ENCODE measurements at regions not wholly inside any gene's neighbourhood (a gene's known extent, or its start where the extent isn't known, plus 50 kb on each side); places are given as distances from the start of the nearest gene placed in this dataset.

DNA sequence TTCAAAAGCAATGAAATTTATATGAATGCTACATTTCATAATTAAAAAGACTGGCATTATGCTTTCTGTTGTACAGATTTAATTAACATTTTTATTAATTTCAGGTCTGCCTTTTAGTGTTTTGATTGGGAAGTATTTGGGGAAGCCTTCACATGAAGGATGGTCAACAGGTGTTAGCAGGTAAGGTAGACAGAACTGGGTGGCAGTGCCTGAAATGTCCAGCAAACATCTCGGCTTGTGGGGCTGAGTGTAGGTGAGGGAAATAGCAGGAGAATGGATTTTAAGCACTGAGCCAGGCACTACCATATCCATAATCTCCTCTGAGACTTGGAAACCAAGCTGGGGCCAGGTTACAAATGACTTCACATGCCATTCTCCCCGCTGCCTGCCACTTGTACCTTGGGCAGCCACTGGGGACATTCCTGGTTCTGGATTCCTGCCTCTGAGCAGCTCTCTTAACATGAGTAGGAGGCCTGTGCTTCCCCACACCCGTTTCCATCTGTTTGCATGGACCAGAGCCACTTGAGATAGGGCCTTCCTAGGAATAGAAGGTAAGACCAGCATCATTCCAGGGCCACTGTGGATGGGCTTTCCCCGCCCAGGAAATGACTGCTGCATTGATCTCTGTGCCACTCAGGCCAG lies 125.9 kb upstream of the HES1 start:
- DNase-seq (ENCODE audit: low read depth in 2 of 2) = no peak

- DNase-seq (ENCODE audit: low read depth in 2 of 2) = no peak
These were observed 124.1 kb upstream of the HES1 start for GRCh38 chr3:194011807-194012206.

DNA sequence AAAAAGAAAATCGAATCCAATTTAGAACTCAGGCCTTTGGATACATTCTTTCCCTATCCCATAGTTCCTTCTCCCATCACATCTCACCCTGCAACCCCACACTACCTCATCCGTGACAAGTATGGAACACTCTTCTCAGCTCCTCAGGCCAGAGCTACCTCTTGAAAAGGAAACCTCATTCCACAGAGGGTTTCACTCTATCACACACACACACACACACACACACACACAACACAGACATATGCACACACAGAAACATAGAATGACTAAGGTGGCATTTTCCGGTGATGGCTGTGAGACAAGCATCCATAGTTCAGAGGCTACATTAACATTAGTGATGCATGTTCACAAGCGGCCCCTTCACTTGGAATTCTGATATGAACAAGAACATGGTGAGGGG lies 122.0 kb upstream of the HES1 start:
- DNase-seq (ENCODE audit: low read depth in 2 of 2) = no peak

DNA sequence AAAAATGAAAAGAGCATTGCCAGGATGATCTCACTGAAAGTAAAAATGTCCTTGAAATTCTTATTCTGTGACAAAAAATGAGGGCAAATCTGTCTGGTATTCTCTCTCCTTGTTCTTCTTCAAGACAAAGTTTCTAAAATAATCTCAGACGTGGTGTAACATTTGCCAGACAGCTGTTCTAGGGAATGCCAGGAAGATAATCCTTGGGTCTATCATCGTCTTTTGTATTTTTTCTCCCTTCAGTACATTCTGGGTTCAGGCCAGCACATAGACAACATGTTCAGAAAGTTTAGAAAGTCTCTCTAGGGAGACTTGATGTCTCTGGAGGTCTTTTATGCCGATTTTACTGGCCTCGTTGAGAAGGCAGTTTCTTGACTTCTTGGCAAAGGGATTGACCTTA lies 121.2 kb upstream of the HES1 start:
- no peak for DNase-seq (ENCODE audit: low read depth in 2 of 2)

GRCh38 chr3:194019398-194020165 lies 116.4 kb upstream of the HES1 start:
- no peak for DNase-seq (ENCODE audit: low read depth in 2 of 2)

- DNase-seq (ENCODE audit: low read depth in 2 of 2) = no peak
These were observed 113.9 kb upstream of the HES1 start for GRCh38 chr3:194022052-194022451.

GRCh38 chr3:194022816-194023215 lies 113.1 kb upstream of the HES1 start:
- no peak for DNase-seq (ENCODE audit: low read depth in 2 of 2)

DNA sequence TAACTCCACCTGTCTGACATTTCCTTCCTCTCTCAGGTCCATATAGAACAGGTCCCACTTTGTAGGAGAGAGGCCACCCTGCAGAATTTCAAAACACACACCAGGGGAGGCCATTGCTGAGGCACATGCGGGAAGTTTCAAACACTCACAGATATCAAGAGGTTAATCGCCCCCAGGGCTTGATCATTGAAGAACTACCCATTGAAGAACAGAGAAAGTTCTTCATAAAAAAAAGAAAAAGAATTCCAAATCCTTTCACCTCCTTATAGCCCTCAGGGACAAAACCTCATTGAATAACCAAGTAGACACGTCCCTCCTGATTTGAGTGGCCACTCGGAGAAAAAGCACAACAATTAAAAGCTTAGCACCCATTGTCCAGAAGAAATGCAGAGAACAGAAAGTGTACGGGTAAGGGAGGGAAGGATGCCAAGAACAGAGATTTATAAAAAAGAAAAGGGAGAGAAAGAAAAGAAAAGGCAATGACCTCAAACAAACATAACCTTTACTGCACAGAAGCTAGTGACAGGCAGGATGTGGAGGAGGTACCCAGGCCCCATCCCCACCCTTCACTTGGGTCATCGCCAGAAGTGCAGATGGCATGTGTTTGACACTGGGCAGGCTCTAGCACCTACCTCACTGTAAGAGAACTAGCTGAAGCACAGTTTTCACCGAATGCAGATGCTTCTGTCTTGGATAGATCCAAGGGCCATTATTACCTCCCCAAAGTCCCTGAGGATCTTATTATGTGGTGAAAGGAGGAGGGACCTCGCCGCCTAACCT lies 112.3 kb upstream of the HES1 start:
- DNase-seq (ENCODE audit: low read depth in 2 of 2) = no peak

DNA sequence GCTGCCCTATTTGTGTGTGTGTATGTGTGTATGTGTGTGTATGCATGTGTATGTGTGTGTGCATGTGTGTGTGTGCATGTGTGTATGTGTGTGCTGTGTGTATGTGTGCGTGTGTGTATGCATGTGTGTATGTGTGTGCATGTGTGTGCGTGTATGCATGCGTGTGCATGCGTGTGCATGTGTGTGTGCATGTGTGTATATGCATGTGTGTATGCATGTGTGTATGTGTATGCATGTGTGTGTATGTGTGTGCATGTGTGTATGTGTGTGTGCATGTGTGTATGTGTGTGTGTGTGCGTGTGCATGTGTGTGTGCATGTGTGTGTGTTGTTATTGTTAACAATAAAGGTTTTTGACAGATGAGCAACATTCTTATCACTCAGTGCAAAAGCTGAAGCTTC lies 110.8 kb upstream of the HES1 start:
- no peak for DNase-seq (ENCODE audit: low read depth in 2 of 2)

DNA sequence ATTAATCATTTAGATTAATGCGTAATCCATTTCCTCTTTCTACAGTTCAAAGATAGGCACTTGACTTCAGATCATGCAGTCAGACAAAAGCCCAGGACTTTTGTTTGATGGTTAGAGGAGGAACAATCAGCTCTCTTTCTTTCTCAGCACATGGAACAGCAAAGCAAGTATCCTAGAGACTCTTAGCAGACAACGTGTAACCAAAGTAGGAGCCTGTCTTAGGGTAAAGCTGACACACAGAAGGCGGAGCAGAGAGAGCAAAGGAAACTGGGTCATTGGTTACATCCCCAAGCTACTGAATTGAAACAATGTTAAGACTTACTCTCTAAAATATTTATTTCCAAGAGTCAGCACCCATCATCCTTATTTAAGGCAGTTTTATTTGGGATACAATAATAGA lies 110.0 kb upstream of the HES1 start:
- DNase-seq (ENCODE audit: low read depth in 2 of 2) = no peak

DNA sequence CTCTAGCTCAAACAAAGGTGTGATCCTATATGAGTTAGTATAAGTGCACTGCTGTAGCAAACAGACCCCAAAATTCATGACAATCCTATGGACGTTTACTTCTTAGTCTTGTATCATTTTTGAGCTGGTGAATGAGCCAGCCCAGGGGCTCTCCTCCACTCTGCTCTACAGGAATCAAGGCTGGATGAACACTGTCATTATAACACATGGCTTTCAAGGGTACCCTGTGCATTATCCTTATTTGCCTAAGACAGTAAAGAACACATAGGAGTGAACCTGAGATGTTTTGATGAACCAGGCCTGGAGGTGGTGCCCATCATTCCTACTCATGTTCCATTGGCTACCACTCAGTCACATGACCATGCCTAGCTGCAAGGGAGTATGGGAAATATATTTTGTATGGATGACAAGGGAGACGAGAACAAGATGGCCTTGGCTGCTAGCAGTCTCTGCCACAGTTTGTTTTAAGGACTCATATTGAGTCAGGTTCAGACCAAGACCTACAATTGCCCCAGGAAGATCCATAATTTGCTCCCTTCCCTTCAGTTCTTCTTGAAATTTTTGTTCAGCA lies 107.4 kb upstream of the HES1 start:
- no peak for DNase-seq (ENCODE audit: low read depth in 2 of 2)

DNA sequence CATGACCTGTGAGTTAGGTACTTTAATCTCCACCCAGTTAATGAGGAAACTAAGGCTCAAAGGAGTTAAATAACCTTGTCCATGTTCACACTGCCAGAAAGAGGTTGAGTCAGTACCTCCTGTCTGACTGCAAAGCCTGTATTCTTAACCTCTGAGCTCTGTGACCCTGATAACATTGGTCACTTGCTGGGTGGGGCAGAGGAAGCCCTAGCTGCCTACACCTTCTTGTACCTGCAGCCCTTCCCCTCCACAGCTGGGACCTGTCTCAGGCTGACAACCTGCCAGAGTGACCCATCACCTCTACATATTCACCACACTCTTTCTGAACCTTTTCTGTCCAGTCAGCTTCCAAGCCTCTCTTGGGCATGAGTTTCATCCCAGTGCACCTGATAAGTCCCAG lies 106.1 kb upstream of the HES1 start:
- DNase-seq (ENCODE audit: low read depth in 2 of 2) = no peak

DNA sequence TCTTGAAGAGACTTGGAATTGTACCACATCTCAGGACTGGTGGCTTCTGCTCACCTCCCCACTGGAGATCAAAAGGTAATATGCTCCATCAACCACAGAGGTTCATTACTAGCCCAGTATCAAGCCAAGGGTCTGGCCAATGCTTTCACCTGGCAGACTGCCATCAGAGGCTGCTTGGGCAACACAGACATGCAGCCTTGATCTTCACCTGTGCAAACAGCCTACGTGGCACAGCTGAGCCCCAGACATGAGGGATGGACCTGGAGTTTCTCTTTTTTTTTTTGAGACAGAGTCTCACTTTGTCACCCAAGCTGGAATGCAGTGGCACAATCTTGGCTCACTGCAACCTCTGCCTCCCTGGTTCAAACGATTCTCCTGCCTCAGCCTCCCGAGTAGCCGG lies 105.6 kb upstream of the HES1 start:
- DNase-seq (ENCODE audit: low read depth in 2 of 2) = no peak

DNA sequence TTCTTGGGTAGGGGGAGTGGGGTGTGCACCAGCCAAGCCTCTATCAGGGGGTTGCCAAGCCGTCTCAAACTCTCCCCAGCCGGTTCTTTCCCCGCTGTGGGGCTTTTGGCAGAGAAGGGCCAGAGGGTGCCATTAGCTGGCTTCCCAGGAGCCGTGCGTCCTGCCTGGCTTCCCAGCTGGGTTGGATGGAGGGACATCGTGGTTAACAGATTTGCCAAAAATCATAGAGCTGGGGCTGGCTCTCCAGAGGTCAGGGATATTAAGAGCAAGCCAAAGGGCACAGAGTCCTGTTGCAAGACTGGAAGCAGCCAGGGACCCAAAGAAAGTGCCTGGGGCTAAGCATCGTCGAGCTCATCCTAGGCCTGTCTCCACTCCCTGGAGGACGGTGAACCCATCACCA lies 104.6 kb upstream of the HES1 start:
- no peak for DNase-seq (ENCODE audit: low read depth in 2 of 2)

DNA sequence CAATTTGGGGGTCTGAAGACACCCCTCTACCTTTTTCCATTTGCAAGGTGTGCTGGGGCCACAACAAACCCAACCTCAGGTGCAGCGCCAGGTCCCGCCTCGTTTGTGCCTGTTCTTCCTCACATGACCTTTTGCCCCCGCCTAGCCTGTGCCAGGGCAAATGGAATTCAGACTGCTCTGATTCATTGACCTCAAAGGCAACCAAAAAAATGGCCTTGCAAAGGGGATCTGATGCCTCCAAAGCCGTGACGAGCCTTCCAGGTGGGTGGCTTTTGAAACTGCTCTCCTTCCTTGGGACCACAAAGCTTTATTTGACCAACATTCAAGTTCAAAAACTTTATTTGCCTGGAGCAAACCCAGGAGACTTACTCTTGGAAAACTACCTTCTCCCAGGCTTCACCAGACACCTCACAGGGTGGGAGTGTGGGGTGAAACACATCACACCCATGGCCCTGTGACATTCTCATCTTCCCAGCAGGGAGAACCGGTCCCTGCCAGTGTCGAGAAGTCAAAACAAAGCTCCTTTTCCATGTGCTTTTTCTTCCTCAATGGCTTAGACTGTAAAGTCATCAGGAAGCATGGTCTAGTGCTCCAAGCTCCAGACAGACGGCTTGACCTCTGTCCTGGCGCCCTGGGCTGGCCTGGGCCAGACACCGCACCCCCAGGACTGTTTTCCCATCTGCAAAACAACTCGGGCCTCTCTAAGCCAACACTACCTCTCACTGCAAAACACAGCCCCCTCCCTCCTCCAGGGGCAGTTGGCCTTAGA lies 103.9 kb upstream of the HES1 start:
- no peak for DNase-seq (ENCODE audit: low read depth in 2 of 2)

- no peak for DNase-seq (ENCODE audit: low read depth in 2 of 2)
These were observed 103.0 kb upstream of the HES1 start for GRCh38 chr3:194032828-194033435.

GRCh38 chr3:194034346-194035336 lies 101.3 kb upstream of the HES1 start:
- DNase-seq (ENCODE audit: low read depth in 2 of 2) = no peak

DNA sequence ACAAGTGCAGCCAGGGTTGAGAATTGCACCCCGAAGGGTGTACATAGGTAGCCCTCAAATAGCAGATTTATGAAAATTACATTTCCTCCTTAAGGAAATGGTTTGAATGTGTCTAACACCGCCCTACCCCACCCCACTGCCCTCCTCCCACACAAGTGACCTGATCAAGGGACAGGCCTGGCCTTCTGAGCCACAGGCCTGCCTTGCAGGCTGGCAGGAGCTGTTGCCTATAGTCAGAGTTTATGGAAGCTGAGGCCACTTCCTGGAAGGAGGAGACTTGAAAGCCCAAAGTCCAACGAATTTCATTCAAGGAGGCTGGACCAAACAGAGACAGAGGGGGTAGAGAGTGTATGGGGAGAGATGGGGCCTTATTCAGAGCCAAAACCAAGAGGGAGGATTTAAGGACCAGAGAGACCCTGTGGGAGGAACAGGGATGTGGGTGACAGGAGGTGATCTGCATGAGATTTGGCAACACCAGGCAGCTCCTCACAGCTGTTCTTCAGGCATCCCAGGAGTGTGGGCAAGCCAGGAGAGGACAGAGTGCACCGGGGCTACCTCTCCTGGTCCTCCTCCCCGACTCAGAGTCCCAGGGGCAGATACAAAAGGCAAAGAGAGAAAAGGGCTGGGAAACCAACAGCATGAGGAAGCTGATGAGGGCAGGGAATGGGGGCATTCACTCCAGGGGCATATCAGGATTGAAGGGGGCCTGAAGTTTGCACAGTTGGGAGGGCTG lies 100.4 kb upstream of the HES1 start:
- no peak for DNase-seq (ENCODE audit: low read depth in 2 of 2)

- DNase-seq (ENCODE audit: low read depth in 2 of 2) = no peak
These were observed 99.1 kb upstream of the HES1 start for GRCh38 chr3:194036842-194037241.

All from stimulated activated CD8-positive, alpha-beta memory T cell treated with anti-CD3 and anti-CD28 coated beads, Interleukin-15, amount 100 ng/mL, for 4 hours (primary cell).